ENCODE measurements at regions not wholly inside any gene's neighbourhood (a gene's known extent, or its start where the extent isn't known, plus 50 kb on each side); places are given as distances from the start of the nearest gene placed in this dataset.

GRCh38 chr17:79520167-79521165, 90.4 kb downstream of the RBFOX3 start:
- no peak for DNase-seq

GRCh38 chr17:79519601-79520000, 91.2 kb downstream of the RBFOX3 start:
- DNase-seq: no peak

GRCh38 chr17:79518585-79519523, 92.0 kb downstream of the RBFOX3 start:
- no peak for DNase-seq

- no peak for DNase-seq
These were observed 92.8 kb downstream of the RBFOX3 start for GRCh38 chr17:79517827-79518584.

- no peak for DNase-seq
These were observed 94.9 kb downstream of the RBFOX3 start for GRCh38 chr17:79515646-79516571.

GRCh38 chr17:79515110-79515509, 95.7 kb downstream of the RBFOX3 start:
- DNase-seq: no peak

- no peak for DNase-seq
These were observed 96.9 kb downstream of the RBFOX3 start for GRCh38 chr17:79513820-79514535.

- DNase-seq: no peak
These were observed 97.6 kb downstream of the RBFOX3 start for GRCh38 chr17:79513206-79513605.

GRCh38 chr17:79511471-79511870, 99.4 kb downstream of the RBFOX3 start:
- DNase-seq: no peak

- no peak for DNase-seq
These were observed 100.8 kb downstream of the RBFOX3 start for GRCh38 chr17:79510071-79510470.

GRCh38 chr17:79509490-79509889, 101.4 kb downstream of the RBFOX3 start:
- no peak for DNase-seq

- DNase-seq: no peak
These were observed 101.8 kb downstream of the RBFOX3 start for GRCh38 chr17:79509008-79509407.

GRCh38 chr17:79508291-79508716, 102.5 kb downstream of the RBFOX3 start:
- no peak for DNase-seq

GRCh38 chr17:79506955-79507354, 103.9 kb downstream of the RBFOX3 start:
- no peak for DNase-seq

GRCh38 chr17:79506150-79506870, 104.5 kb downstream of the RBFOX3 start:
- DNase-seq: no peak

- no peak for DNase-seq
These were observed 105.7 kb downstream of the RBFOX3 start for GRCh38 chr17:79505199-79505598.

- DNase-seq: no peak
These were observed 106.7 kb downstream of the RBFOX3 start for GRCh38 chr17:79504181-79504605.

- no peak for DNase-seq
These were observed 107.6 kb downstream of the RBFOX3 start for GRCh38 chr17:79503126-79503839.

GRCh38 chr17:79501910-79502309, 108.9 kb downstream of the RBFOX3 start:
- DNase-seq: no peak
